ENCODE measurements at regions not wholly inside any gene's neighbourhood (a gene's known extent, or its start where the extent isn't known, plus 50 kb on each side); places are given as distances from the start of the nearest gene placed in this dataset.

GRCh38 chr13:102945886-102946285 lies 100.1 kb downstream of the ERCC5 start:
- TF ChIP-seq POLR2A (IDR thresholded peaks at IDR 0.05) (no peak), CTCF (IDR thresholded peaks at IDR 0.05) (no peak), EP300 (IDR thresholded peaks at IDR 0.05) (no peak)

Measured in suprapubic skin (tissue), 3 donors.